A549 (cell line): ENCODE measurements at regions not wholly inside any gene's neighbourhood (a gene's known extent, or its start where the extent isn't known, plus 50 kb on each side); places are given as distances from the start of the nearest gene placed in this dataset.

ENCODE experiments used
- ATAC-seq, 2 experiments: fragments of 200-7000 bp in 1 of 2; fragments of >200 bp in 1 of 2; cut with Nextera tagmentation in 1 of 2; cut with Tn5 transposase in 1 of 2; 3 replicates each; pipeline versions ENCODE4 v1.8.0 to v1.9.1; 2018 to 2020; ENCODE audit warnings: mild to moderate bottlenecking in 1 of 2, moderate library complexity in 1 of 2
- CTCF ChIA-PET: fragments of 300-600 bp; sonication (Branson Sonifier 250); formaldehyde crosslinking; extraction: SDS; loops from one replicate; lab custom pipeline; 2021; ENCODE audit warnings: antibody characterized with exemption, inconsistent platforms; lab: Yijun Ruan, JAX
- POLR2A ChIA-PET: fragments of 350-600 bp; formaldehyde crosslinking; extraction: SDS; loops from one replicate; lab custom pipeline; 2021; ENCODE audit warnings: antibody characterized with exemption, inconsistent platforms; lab: Yijun Ruan, JAX
- DNase-seq, 2 experiments: peaks; one replicate each; pipeline versions ENCODE4 v3.0.0 to v3.0.0-alpha.2; 2011 to 2016; ENCODE audit warnings: low read depth in 1 of 2, low spot score in 1 of 2
- FAIRE-seq: peaks from 2 replicates; lab custom pipeline; 2011; peaks lifted over from hg19 to GRCh38; lab: Jason Lieb, UNC
- H3K27ac ChIP-seq, 2 experiments: fragments of >200 bp; sonication (Bioruptor Twin); formaldehyde crosslinking; 3 replicates each; pipeline ENCODE4 v1.5.1; 2016 to 2017
- H3K4me1 ChIP-seq: fragments of >200 bp; sonication (Bioruptor Twin); formaldehyde crosslinking; 3 replicates; pipeline ENCODE4 v1.6.1; 2016
- H3K4me2 ChIP-seq: fragments of >200 bp; sonication (Bioruptor Twin); formaldehyde crosslinking; 3 replicates; pipeline ENCODE4 v1.6.1; 2016
- H3K4me3 ChIP-seq: fragments of >200 bp; sonication (Bioruptor Twin); formaldehyde crosslinking; 3 replicates; pipeline ENCODE4 v1.5.1; 2016
- H3K9me3 ChIP-seq: fragments of >200 bp; sonication (Bioruptor Twin); formaldehyde crosslinking; 3 replicates; pipeline ENCODE4 v1.6.1; 2016
- CEBPB ChIP-seq, 2 experiments: fragments of >200 bp in 1 of 2; sonication (Bioruptor Twin) in 1 of 2; formaldehyde crosslinking in 1 of 2; IDR thresholded peaks; 2 replicates each; pipeline ENCODE4 v1.6.1; 2012 to 2016
- EHF ChIP-seq: fragments of 250-450 bp; sonication (Bioruptor Pico); IDR thresholded peaks from 2 replicates; pipeline ENCODE4 v1.5.0; 2020; ENCODE audit warnings: mild to moderate bottlenecking
- FOSB ChIP-seq: fragments of 250-450 bp; sonication (Bioruptor Pico); IDR thresholded peaks from 2 replicates; pipeline ENCODE4 v1.5.0; 2020; ENCODE audit warnings: mild to moderate bottlenecking, moderate library complexity
- FOXS1 ChIP-seq: fragments of 250-450 bp; sonication (Bioruptor Pico); IDR thresholded peaks from 2 replicates; pipeline ENCODE4 v1.5.0; 2020; ENCODE audit warnings: mild to moderate bottlenecking, moderate library complexity
- MAFK ChIP-seq: fragments of 450-650 bp; IDR thresholded peaks from 2 replicates; pipeline ENCODE4 v1.6.1; 2014; ENCODE audit not compliant: partially characterized antibody
- MYC ChIP-seq: IDR thresholded peaks from 2 replicates; pipeline ENCODE4 v1.6.1; 2012; ENCODE audit warnings: mild to moderate bottlenecking, inconsistent platforms, low read length, improper control_type of control experiment, borderline replicate concordance
- NFE2L2 ChIP-seq: fragments of 150-350 bp; conservative IDR thresholded peaks from 2 replicates; pipeline ENCODE4 v1.6.1; 2014; ENCODE audit warnings: low read length
- NPAS2 ChIP-seq: fragments of 250-450 bp; sonication (Bioruptor Pico); IDR thresholded peaks from 2 replicates; pipeline ENCODE4 v1.8.0; 2022; ENCODE audit warnings: mild to moderate bottlenecking, moderate library complexity, borderline replicate concordance
- NR3C1 ChIP-seq: fragments of >200 bp; sonication (Bioruptor Twin); formaldehyde crosslinking; IDR thresholded peaks from 3 replicates; pipeline ENCODE4 v1.6.1; 2017
- RAD21 ChIP-seq, 2 experiments: fragments of >200 bp in 1 of 2; sonication (Bioruptor Twin) in 1 of 2; formaldehyde crosslinking in 1 of 2; IDR thresholded peaks in 1 of 2; conservative IDR thresholded peaks in 1 of 2; 2 replicates in 1 of 2; 3 replicates in 1 of 2; pipeline ENCODE4 v1.6.1; 2012 to 2018; ENCODE audit warnings: inconsistent platforms in 1 of 2
- RARB ChIP-seq: fragments of 250-450 bp; sonication (Bioruptor Pico); IDR thresholded peaks from 2 replicates; pipeline ENCODE4 v1.8.0; 2021; ENCODE audit warnings: mild to moderate bottlenecking, moderate library complexity
- RCOR1 ChIP-seq: fragments of 150-350 bp; IDR thresholded peaks from 2 replicates; pipeline ENCODE4 v1.6.1; 2014; ENCODE audit warnings: antibody characterized with exemption, low read length, low read depth
- WGBS: methylation state at CpG from one replicate; pipeline ENCODE4 v1.1.6; 2017; ENCODE audit errors: missing lambda C conversion rate; 5-methylcytosine and 5-hydroxymethylcytosine counted together
- TF ChIP-seq, protein P1 (sequence below): IDR thresholded peaks from 2 replicates; pipeline ENCODE4 v1.6.1; 2012
- TF ChIP-seq, protein P2 (sequence below): fragments of >200 bp; sonication (Bioruptor Twin); formaldehyde crosslinking; IDR thresholded peaks from 3 replicates; pipeline ENCODE4 v1.6.1; 2016
- TF ChIP-seq, protein P3 (sequence below): IDR thresholded peaks from 2 replicates; pipeline ENCODE4 v1.6.1; 2012
- TF ChIP-seq, protein P4 (sequence below): fragments of 200-600 bp; sonication (generic); IDR thresholded peaks from 2 replicates; pipeline ENCODE4 v1.6.1; 2016; ENCODE audit warnings: antibody characterized with exemption, mild to moderate bottlenecking, moderate library complexity
- TF ChIP-seq, protein P5 (sequence below): fragments of >200 bp; sonication (Bioruptor Twin); formaldehyde crosslinking; IDR thresholded peaks from 3 replicates; pipeline ENCODE4 v1.5.1; 2016

DNA sequence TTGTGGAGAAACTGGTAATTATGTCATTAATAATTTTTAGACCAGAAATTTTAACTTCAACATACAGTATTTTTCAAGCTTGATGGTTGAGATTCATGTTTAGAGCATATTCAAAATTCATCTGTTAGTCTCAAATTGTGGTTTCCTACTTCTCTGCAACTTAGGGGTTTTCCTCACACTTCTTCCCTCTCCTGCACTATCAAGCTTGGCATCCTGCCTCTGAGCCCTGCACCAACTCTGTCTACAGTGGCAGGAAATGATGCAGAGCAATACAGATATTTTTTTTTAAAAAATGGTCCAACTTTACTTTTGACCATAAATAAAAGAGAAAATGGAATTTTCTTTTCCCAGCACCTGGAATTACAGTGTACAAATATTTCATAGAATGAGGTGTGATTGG lies 247.3 kb downstream of the NUP35 start:
- H3K4me2 ChIP-seq, result no peak overlapping the region
- no peak overlapping the region for H3K27ac ChIP-seq
- TF ChIP-seq, protein P1, sequence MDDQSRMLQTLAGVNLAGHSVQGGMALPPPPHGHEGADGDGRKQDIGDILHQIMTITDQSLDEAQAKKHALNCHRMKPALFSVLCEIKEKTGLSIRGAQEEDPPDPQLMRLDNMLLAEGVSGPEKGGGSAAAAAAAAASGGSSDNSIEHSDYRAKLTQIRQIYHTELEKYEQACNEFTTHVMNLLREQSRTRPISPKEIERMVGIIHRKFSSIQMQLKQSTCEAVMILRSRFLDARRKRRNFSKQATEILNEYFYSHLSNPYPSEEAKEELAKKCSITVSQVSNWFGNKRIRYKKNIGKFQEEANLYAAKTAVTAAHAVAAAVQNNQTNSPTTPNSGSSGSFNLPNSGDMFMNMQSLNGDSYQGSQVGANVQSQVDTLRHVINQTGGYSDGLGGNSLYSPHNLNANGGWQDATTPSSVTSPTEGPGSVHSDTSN, result no peak
- TF ChIP-seq MAFK, result no peak
- no peak for TF ChIP-seq NFE2L2
- TF ChIP-seq, all 56 proteins: peak for 0
- ATAC-seq (no peak), FAIRE-seq (no peak), DNase-seq (no peak)
- Histone ChIP-seq H3K9me3 (no peaks in the 10 kb centered on the region), H3K4me3 (no peak overlapping the region), H3K4me1 (no peaks in the 10 kb centered on the region)
- ChIA-PET CTCF (no interaction called here), POLR2A (no interaction called here)

DNA sequence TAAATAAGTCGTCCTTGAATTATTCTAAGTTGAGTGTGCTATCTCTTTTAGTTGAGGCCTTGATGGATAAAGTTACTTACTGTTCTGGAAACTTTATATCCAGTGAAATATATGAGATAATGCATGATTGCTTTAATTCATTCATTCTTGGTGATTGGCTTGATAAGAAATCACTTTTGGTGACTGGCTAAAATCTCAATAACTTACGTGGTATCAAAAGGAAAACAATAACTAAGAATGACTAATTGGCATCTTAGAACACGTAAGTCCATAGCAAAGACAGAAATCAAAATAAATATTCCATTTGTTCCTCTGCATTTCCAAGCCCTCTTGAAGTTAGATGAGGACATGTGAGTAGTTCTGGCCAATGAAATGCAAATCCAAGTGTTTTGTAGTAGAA lies 251.6 kb downstream of the NUP35 start:
- Histone ChIP-seq H3K4me1 (no peaks in the 10 kb centered on the region), H3K27ac (no peak overlapping the region)
- TF ChIP-seq, protein P2, sequence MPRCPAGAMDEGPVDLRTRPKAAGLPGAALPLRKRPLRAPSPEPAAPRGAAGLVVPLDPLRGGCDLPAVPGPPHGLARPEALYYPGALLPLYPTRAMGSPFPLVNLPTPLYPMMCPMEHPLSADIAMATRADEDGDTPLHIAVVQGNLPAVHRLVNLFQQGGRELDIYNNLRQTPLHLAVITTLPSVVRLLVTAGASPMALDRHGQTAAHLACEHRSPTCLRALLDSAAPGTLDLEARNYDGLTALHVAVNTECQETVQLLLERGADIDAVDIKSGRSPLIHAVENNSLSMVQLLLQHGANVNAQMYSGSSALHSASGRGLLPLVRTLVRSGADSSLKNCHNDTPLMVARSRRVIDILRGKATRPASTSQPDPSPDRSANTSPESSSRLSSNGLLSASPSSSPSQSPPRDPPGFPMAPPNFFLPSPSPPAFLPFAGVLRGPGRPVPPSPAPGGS, result no peak
- TF ChIP-seq FOSB (CRISPR knock-in tag), result no peak
- no peak for TF ChIP-seq NPAS2
- TF ChIP-seq, protein P3, sequence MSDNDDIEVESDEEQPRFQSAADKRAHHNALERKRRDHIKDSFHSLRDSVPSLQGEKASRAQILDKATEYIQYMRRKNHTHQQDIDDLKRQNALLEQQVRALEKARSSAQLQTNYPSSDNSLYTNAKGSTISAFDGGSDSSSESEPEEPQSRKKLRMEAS, result no peak
- TF ChIP-seq, protein P4, sequence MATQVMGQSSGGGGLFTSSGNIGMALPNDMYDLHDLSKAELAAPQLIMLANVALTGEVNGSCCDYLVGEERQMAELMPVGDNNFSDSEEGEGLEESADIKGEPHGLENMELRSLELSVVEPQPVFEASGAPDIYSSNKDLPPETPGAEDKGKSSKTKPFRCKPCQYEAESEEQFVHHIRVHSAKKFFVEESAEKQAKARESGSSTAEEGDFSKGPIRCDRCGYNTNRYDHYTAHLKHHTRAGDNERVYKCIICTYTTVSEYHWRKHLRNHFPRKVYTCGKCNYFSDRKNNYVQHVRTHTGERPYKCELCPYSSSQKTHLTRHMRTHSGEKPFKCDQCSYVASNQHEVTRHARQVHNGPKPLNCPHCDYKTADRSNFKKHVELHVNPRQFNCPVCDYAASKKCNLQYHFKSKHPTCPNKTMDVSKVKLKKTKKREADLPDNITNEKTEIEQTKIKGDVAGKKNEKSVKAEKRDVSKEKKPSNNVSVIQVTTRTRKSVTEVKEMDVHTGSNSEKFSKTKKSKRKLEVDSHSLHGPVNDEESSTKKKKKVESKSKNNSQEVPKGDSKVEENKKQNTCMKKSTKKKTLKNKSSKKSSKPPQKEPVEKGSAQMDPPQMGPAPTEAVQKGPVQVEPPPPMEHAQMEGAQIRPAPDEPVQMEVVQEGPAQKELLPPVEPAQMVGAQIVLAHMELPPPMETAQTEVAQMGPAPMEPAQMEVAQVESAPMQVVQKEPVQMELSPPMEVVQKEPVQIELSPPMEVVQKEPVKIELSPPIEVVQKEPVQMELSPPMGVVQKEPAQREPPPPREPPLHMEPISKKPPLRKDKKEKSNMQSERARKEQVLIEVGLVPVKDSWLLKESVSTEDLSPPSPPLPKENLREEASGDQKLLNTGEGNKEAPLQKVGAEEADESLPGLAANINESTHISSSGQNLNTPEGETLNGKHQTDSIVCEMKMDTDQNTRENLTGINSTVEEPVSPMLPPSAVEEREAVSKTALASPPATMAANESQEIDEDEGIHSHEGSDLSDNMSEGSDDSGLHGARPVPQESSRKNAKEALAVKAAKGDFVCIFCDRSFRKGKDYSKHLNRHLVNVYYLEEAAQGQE, result no peak
- TF ChIP-seq FOXS1, result no peak
- no peak for TF ChIP-seq RAD21 (conservative IDR thresholded peaks at IDR 0.05 in 1 of 2, IDR thresholded peaks at IDR 0.05 in 1 of 2)
- no peak for TF ChIP-seq RARB (CRISPR knock-in tag)
- TF ChIP-seq MYC, result no peak
- TF ChIP-seq, all 56 proteins: peak for 0
- no peak overlapping the region for H3K4me2 ChIP-seq
- no peak overlapping the region for H3K4me3 ChIP-seq
- FAIRE-seq (no peak), DNase-seq (no peak), ATAC-seq (no peak)
- ChIA-PET CTCF (no interaction called here), POLR2A (no interaction called here)
- no peaks in the 10 kb centered on the region for H3K9me3 ChIP-seq
- 44% methylated on average over 3 of the region's 3 CpGs for WGBS

DNA sequence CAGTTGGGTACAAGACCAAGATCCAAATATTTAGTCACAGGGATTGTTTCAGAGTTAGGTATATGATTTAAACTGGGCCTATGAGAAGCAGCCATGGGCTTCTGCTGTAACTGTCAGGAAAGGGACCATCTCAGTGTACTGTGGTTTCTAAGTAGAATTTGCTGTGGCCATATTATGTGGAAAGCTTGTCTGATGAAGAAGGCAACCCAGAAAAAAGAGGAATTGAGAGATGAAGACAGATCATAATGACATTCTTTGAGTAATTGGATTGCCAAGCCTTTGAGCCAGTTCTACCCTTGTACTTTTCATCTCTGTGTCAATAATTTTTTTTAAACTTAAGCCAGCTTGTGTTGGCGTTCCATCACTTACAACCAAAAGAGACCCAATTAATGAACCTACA lies 259.6 kb downstream of the NUP35 start:
- CTCF ChIA-PET, result interaction anchor here (0.8 kb wide), 1 partner anchor 89 kb away, joined by 3 read pairs; no protein-coding TSS in a partner anchor
- 78% methylated on average over 1 of the region's 1 CpG for WGBS
- no peaks in the 10 kb centered on the region for H3K9me3 ChIP-seq
- H3K27ac ChIP-seq, result no peak overlapping the region
- H3K4me2 ChIP-seq, result no peak overlapping the region
- DNase-seq (no peak), FAIRE-seq (no peak), ATAC-seq (no peak)
- no peak for TF ChIP-seq RCOR1
- TF ChIP-seq NR3C1, result no peak
- TF ChIP-seq, protein P5, sequence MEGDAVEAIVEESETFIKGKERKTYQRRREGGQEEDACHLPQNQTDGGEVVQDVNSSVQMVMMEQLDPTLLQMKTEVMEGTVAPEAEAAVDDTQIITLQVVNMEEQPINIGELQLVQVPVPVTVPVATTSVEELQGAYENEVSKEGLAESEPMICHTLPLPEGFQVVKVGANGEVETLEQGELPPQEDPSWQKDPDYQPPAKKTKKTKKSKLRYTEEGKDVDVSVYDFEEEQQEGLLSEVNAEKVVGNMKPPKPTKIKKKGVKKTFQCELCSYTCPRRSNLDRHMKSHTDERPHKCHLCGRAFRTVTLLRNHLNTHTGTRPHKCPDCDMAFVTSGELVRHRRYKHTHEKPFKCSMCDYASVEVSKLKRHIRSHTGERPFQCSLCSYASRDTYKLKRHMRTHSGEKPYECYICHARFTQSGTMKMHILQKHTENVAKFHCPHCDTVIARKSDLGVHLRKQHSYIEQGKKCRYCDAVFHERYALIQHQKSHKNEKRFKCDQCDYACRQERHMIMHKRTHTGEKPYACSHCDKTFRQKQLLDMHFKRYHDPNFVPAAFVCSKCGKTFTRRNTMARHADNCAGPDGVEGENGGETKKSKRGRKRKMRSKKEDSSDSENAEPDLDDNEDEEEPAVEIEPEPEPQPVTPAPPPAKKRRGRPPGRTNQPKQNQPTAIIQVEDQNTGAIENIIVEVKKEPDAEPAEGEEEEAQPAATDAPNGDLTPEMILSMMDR, result no peak
- TF ChIP-seq CEBPB (IDR thresholded peaks at IDR 0.05), result no peak
- no peak for TF ChIP-seq EHF (CRISPR knock-in tag)
- H3K4me3 ChIP-seq, result no peak overlapping the region
- POLR2A ChIA-PET, result no interaction called here
- no peaks in the 10 kb centered on the region for H3K4me1 ChIP-seq
